ENCODE measurements at regions not wholly inside any gene's neighbourhood (a gene's known extent, or its start where the extent isn't known, plus 50 kb on each side); places are given as distances from the start of the nearest gene placed in this dataset.

- TF ChIP-seq MXI1 (IDR thresholded peaks at IDR 0.05; ENCODE audit: low read depth, low read length) (no peak), USF1 (IDR thresholded peaks at IDR 0.05; ENCODE audit: borderline replicate concordance, low read depth) (no peak)
These were observed 188.5 kb downstream of the SNX10 start for GRCh38 chr7:26480156-26480555.

Data from SK-N-SH (cell line).